Endothelial cell of umbilical vein (primary cell): ENCODE measurements at regions not wholly inside any gene's neighbourhood (a gene's known extent, or its start where the extent isn't known, plus 50 kb on each side); places are given as distances from the start of the nearest gene placed in this dataset.

Experiments
- BruUV-seq: library from RNA; stranded (reverse); fragments of 400-500 nt; replicated peaks from 2 replicates; lab custom pipeline; 2021; lab: Mats Ljungman, UMichigan
- CTCF ChIA-PET: fragments of 300-600, 350-600 bp; sonication (Branson Sonifier 250); formaldehyde crosslinking; loops from one replicate; lab custom pipeline; 2021; ENCODE audit warnings: antibody characterized with exemption, inconsistent platforms; lab: Charles Lee
- POLR2A ChIA-PET: fragments of 300-600, 350-600 bp; sonication (Branson Sonifier 250); formaldehyde crosslinking; loops from one replicate; lab custom pipeline; 2021; ENCODE audit warnings: antibody characterized with exemption, inconsistent platforms; lab: Charles Lee
- DNase-seq: peaks from one replicate; pipeline ENCODE4 v3.0.0-alpha.2; 2011; ENCODE audit warnings: low read depth, low spot score
- FAIRE-seq: peaks from 2 replicates; lab custom pipeline; 2011; peaks lifted over from hg19 to GRCh38; lab: Jason Lieb, UNC
- H2AFZ ChIP-seq: 2 replicates; pipeline ENCODE4 v1.6.0; 2012; ENCODE audit warnings: low read depth, low read length, control low read depth, inconsistent platforms
- H3K27ac ChIP-seq: 2 replicates; pipeline ENCODE4 v1.5.1; 2011; ENCODE audit warnings: low read depth, mild to moderate bottlenecking, control low read depth, low read length, moderate library complexity; ENCODE audit not compliant: insufficient read depth
- H3K27me3 ChIP-seq, 2 experiments: 2 replicates each; pipeline versions ENCODE4 v1.6.0 to v1.6.1; 2011; ENCODE audit warnings: low read length in 2 of 2, mixed read lengths in 1 of 2; ENCODE audit not compliant: control insufficient read depth in 2 of 2, insufficient read depth in 2 of 2
- H3K36me3 ChIP-seq, 2 experiments: 2 replicates in 1 of 2; 3 replicates in 1 of 2; pipeline ENCODE4 v1.5.1; 2011; ENCODE audit warnings: low read length in 2 of 2, mild to moderate bottlenecking in 1 of 2, moderate library complexity in 1 of 2; ENCODE audit not compliant: control insufficient read depth in 2 of 2, insufficient read depth in 2 of 2; ENCODE audit errors: extremely low read depth in 1 of 2
- H3K4me1 ChIP-seq: 3 replicates; pipeline ENCODE4 v1.5.1; 2011; ENCODE audit warnings: mild to moderate bottlenecking, low read length; ENCODE audit not compliant: control insufficient read depth, insufficient read depth; ENCODE audit errors: extremely low read depth
- H3K4me2 ChIP-seq: 2 replicates; pipeline ENCODE4 v1.6.1; 2011; ENCODE audit warnings: low read length, control low read depth, mixed read lengths; ENCODE audit not compliant: insufficient read depth
- H3K4me3 ChIP-seq, 3 experiments: fragments of 200-600 bp in 1 of 3; sonication (generic), shearing (Covaris generic) in 1 of 3; replicated peaks in 1 of 3; 2 replicates each; pipeline ENCODE4 v1.5.1; 2011 to 2016; ENCODE audit warnings: control low read depth in 3 of 3, low read length in 3 of 3, mild to moderate bottlenecking in 2 of 3, inconsistent platforms in 1 of 3, low read depth in 1 of 3, moderate library complexity in 1 of 3; ENCODE audit not compliant: insufficient read depth in 1 of 3
- H3K79me2 ChIP-seq: 2 replicates; pipeline ENCODE4 v1.6.0; 2012; ENCODE audit warnings: low read length, inconsistent platforms; ENCODE audit not compliant: control insufficient read depth, insufficient read depth
- H3K9ac ChIP-seq: replicated peaks from 2 replicates; pipeline ENCODE3; 2011; ENCODE audit warnings: low read length, control low read depth; ENCODE audit not compliant: insufficient read depth; ENCODE audit errors: extremely low read depth
- H3K9me1 ChIP-seq: replicated peaks from 3 replicates; pipeline ENCODE4 v1.6.0; 2011; ENCODE audit warnings: mild to moderate bottlenecking, low read length; ENCODE audit not compliant: control insufficient read depth, insufficient read depth; ENCODE audit errors: extremely low read depth
- H3K9me3 ChIP-seq: replicated peaks from 2 replicates; pipeline ENCODE4 v1.5.1; 2012; ENCODE audit warnings: low read length, inconsistent platforms; ENCODE audit not compliant: control insufficient read depth, insufficient read depth
- H4K20me1 ChIP-seq: replicated peaks from 2 replicates; pipeline ENCODE3; 2011; ENCODE audit warnings: mild to moderate bottlenecking, low read length; ENCODE audit not compliant: control insufficient read depth, insufficient read depth; ENCODE audit errors: extremely low read depth
- CTCF ChIP-seq, 2 donors: IDR thresholded peaks; 1 replicate in 1 of 2; 2 replicates in 1 of 2; pipeline ENCODE4 v1.5.1; 2011; ENCODE audit warnings: low read length in 2 of 2, mild to moderate bottlenecking in 2 of 2, moderate library complexity in 2 of 2, control low read depth in 1 of 2, inconsistent platforms in 1 of 2, low read depth in 1 of 2; ENCODE audit not compliant: insufficient read depth in 1 of 2; ENCODE audit errors: extremely low read depth in 1 of 2
- EZH2 ChIP-seq: IDR thresholded peaks from 2 replicates; pipeline ENCODE4 v1.6.1; 2012; ENCODE audit warnings: borderline replicate concordance, low read depth, mild to moderate bottlenecking, moderate library complexity, low read length, inconsistent platforms; ENCODE audit not compliant: severe bottlenecking
- FOS ChIP-seq: IDR thresholded peaks from 2 replicates; pipeline ENCODE4 v1.6.1; 2011; ENCODE audit warnings: mild to moderate bottlenecking, low read length, moderate library complexity, borderline replicate concordance; ENCODE audit not compliant: insufficient read depth
- GATA2 ChIP-seq: IDR thresholded peaks from 2 replicates; pipeline ENCODE4 v1.7.0; 2011; ENCODE audit warnings: low read depth, mild to moderate bottlenecking, moderate library complexity, mixed read lengths, low read length; ENCODE audit not compliant: insufficient read length, insufficient read depth
- JUN ChIP-seq: IDR thresholded peaks from 2 replicates; pipeline ENCODE4 v1.6.1; 2011; ENCODE audit warnings: borderline replicate concordance, low read depth; ENCODE audit not compliant: insufficient read length, insufficient read depth
- MAX ChIP-seq: IDR thresholded peaks from 2 replicates; pipeline ENCODE4 v1.6.1; 2011; ENCODE audit not compliant: insufficient read depth, insufficient read length
- MYC ChIP-seq: IDR thresholded peaks from one replicate; pipeline ENCODE4 v1.6.1; 2011; ENCODE audit warnings: mild to moderate bottlenecking, low read depth, low read length
- POLR2A ChIP-seq: IDR thresholded peaks from 2 replicates; pipeline ENCODE4 v1.6.1; 2012; ENCODE audit warnings: low read depth, mild to moderate bottlenecking, control low read depth, low read length
- POLR2AphosphoS5 ChIP-seq: IDR thresholded peaks from 2 replicates; pipeline ENCODE4 v1.6.1; 2012; ENCODE audit warnings: low read depth, mild to moderate bottlenecking, control low read depth, low read length, moderate library complexity; ENCODE audit not compliant: insufficient read depth
- dilution Hi-C: fragments of 300-500 bp; cut with MboI; formaldehyde crosslinking; loops from one replicate; pipeline ENCODE4 v1.15.0; 2019; ENCODE audit warnings: low sequenced_read_pairs; ENCODE audit not compliant: extremely low pct_ligation_motif_present
- intact Hi-C: fragments of 100-400 bp; cut with micrococcal nuclease; formaldehyde crosslinking; loops from one replicate; pipeline ENCODE4 v1.10.0; 2022

- Histone ChIP-seq H3K27ac (no peak overlapping the region), H3K9ac (no peak overlapping the region), H2AFZ (no peak overlapping the region), H3K36me3 (no peaks in the 10 kb centered on the region), H3K9me3 (no peaks in the 10 kb centered on the region), H3K4me2 (no peak overlapping the region), H4K20me1 (no peaks in the 10 kb centered on the region), H3K27me3 (no peaks in the 10 kb centered on the region), H3K79me2 (no peaks in the 10 kb centered on the region), H3K4me1 (no peaks in the 10 kb centered on the region), H3K9me1 (no peaks in the 10 kb centered on the region), H3K4me3 (no peak overlapping the region)
- FAIRE-seq, result no peak
- POLR2A ChIA-PET, result no interaction called here
- CTCF ChIA-PET, result no interaction called here
- no TSS peak for BruUV-seq
- intact Hi-C loops (no loop called here), dilution Hi-C loops (no loop called here)
- DNase-seq, result no peak
- TF ChIP-seq POLR2AphosphoS5, result no peak
- no peak for TF ChIP-seq EZH2
- TF ChIP-seq MAX, result no peak
- TF ChIP-seq POLR2A, result no peak
- no peak for TF ChIP-seq FOS
- TF ChIP-seq JUN, result no peak
- TF ChIP-seq CTCF (IDR thresholded peaks at IDR 0.05; ENCODE audit: extremely low read depth in 1 of 2, insufficient read depth in 1 of 2, low read depth in 1 of 2, low read length in 2 of 2), result no peak
- no peak for TF ChIP-seq MYC
- no peak for TF ChIP-seq GATA2
These were observed 143.3 kb upstream of the ID2 start for GRCh38 chr2:8538531-8538930.
